Bronchial epithelial cell (primary cell): ENCODE measurements at regions not wholly inside any gene's neighbourhood (a gene's known extent, or its start where the extent isn't known, plus 50 kb on each side); places are given as distances from the start of the nearest gene placed in this dataset.

ENCODE experiments used
- DNase-seq: peaks from one replicate; pipeline ENCODE4 v3.0.0-alpha.2; 2010; ENCODE audit warnings: low read depth
- FAIRE-seq: peaks from 2 replicates; lab custom pipeline; 2011; peaks lifted over from hg19 to GRCh38; lab: Jason Lieb, UNC
- H3K27me3 ChIP-seq: 2 replicates; pipeline ENCODE4 v1.5.1; 2011; ENCODE audit warnings: low read length; ENCODE audit not compliant: control insufficient read depth, insufficient read depth
- H3K36me3 ChIP-seq: 2 replicates; pipeline ENCODE4 v1.5.1; 2011; ENCODE audit warnings: low read length; ENCODE audit not compliant: control insufficient read depth, insufficient read depth
- H3K4me3 ChIP-seq: 2 replicates; pipeline ENCODE4 v1.5.1; 2011; ENCODE audit warnings: mild to moderate bottlenecking, low read depth, low read length, control low read depth
- TF ChIP-seq, protein P1 (sequence below): IDR thresholded peaks from 2 replicates; pipeline ENCODE4 v1.5.1; 2011; ENCODE audit warnings: mild to moderate bottlenecking, moderate library complexity, low read length, control low read depth, inconsistent platforms; ENCODE audit not compliant: insufficient read depth, severe bottlenecking

- TF ChIP-seq, protein P1, sequence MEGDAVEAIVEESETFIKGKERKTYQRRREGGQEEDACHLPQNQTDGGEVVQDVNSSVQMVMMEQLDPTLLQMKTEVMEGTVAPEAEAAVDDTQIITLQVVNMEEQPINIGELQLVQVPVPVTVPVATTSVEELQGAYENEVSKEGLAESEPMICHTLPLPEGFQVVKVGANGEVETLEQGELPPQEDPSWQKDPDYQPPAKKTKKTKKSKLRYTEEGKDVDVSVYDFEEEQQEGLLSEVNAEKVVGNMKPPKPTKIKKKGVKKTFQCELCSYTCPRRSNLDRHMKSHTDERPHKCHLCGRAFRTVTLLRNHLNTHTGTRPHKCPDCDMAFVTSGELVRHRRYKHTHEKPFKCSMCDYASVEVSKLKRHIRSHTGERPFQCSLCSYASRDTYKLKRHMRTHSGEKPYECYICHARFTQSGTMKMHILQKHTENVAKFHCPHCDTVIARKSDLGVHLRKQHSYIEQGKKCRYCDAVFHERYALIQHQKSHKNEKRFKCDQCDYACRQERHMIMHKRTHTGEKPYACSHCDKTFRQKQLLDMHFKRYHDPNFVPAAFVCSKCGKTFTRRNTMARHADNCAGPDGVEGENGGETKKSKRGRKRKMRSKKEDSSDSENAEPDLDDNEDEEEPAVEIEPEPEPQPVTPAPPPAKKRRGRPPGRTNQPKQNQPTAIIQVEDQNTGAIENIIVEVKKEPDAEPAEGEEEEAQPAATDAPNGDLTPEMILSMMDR = no peak
- no peak for FAIRE-seq
Measured at GRCh38 chr1:81382561-81382960, 418.2 kb upstream of the ADGRL2 start.

GRCh38 chr1:81381881-81382280 is 418.9 kb upstream of the ADGRL2 start:
- no peak for FAIRE-seq

More at GRCh38 chr1:81382561-81382960, 418.2 kb upstream of the ADGRL2 start:
- no peak for DNase-seq
- no peaks in the 10 kb centered on the region for H3K36me3 ChIP-seq
- no peak overlapping the region for H3K4me3 ChIP-seq
- H3K27me3 ChIP-seq = no peaks in the 10 kb centered on the region

DNA sequence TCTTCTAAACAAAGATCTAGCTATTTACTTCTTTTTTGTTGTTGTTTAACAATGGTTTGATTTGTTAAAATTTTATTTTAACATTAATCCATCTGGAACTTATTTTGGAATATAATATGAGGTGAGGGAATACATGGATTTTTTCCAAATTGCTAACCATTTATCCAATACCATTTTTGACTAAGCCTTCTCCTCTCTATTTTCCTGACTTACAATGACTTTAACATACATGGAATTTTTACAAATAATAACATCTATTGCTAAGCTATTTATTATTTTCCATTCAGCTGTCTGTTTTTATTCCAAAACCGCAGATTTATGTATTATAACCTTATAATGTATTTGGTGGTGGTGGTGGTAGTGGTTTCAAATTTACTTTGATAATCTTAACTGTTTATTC is 420.3 kb upstream of the ADGRL2 start:
- FAIRE-seq (no peak), DNase-seq (no peak)
- H3K27me3 ChIP-seq = no peaks in the 10 kb centered on the region
- no peaks in the 10 kb centered on the region for H3K36me3 ChIP-seq
- no peak overlapping the region for H3K4me3 ChIP-seq
- TF ChIP-seq, protein P1 = no peak

More at GRCh38 chr1:81381881-81382280, 418.9 kb upstream of the ADGRL2 start:
- Histone ChIP-seq H3K36me3 (no peaks in the 10 kb centered on the region), H3K27me3 (no peaks in the 10 kb centered on the region), H3K4me3 (no peak overlapping the region)
- no peak for DNase-seq
- TF ChIP-seq, protein P1 = no peak

- DNase-seq = no peak
- H3K36me3 ChIP-seq = no peaks in the 10 kb centered on the region
- no peaks in the 10 kb centered on the region for H3K27me3 ChIP-seq
- H3K4me3 ChIP-seq = no peak overlapping the region
- TF ChIP-seq, protein P1 = no peak
- no peak for FAIRE-seq
Measured at GRCh38 chr1:81379430-81379829, 421.3 kb upstream of the ADGRL2 start.

DNA sequence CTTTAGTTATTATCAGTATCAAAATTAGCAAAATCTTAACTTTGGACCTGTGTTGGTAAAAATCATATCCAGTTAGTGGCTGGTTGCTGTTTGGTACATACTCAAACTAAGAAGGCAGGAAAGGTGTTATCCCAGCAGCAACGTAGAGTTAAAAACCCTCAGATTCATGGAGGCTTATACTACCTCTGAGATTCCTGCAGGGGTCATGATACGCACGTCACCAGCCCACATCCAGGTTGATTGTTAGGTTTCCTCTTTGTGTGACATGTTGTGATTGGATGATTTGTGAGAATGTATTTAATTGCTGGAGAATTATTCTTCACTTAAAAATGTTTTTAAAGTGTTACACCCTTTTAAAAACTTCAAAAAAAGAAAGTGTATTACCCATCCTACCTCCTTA is 423.3 kb upstream of the ADGRL2 start:
- FAIRE-seq (no peak), DNase-seq (peak; percentile 5)
- no peaks in the 10 kb centered on the region for H3K36me3 ChIP-seq
- H3K4me3 ChIP-seq = no peak overlapping the region
- H3K27me3 ChIP-seq = no peaks in the 10 kb centered on the region
- TF ChIP-seq, protein P1 = no peak

GRCh38 chr1:81375884-81376548 is 424.7 kb upstream of the ADGRL2 start:
- DNase-seq (no peak), FAIRE-seq (no peak)
- Histone ChIP-seq H3K36me3 (no peaks in the 10 kb centered on the region), H3K4me3 (no peak overlapping the region), H3K27me3 (no peaks in the 10 kb centered on the region)
- TF ChIP-seq, protein P1 = no peak
